Cardiac muscle cell (in vitro differentiated cells and primary cell): ENCODE measurements at regions not wholly inside any gene's neighbourhood (a gene's known extent, or its start where the extent isn't known, plus 50 kb on each side); places are given as distances from the start of the nearest gene placed in this dataset.

Source experiments
- DNase-seq, 2 donors: peaks; one replicate each; pipeline versions ENCODE4 v3.0.0 to v3.0.0-alpha.2; 2010 to 2017; ENCODE audit warnings: low read depth in 1 of 2, low spot score in 1 of 2
- H3K27ac ChIP-seq: fragments of 200-600 bp; sonication (generic); 2 replicates; pipeline ENCODE4 v1.5.1; 2016
- H3K27me3 ChIP-seq: fragments of 200-600 bp; sonication (generic); 2 replicates; pipeline ENCODE4 v1.6.0; 2016; ENCODE audit warnings: control low read depth
- H3K36me3 ChIP-seq: fragments of 200-600 bp; sonication (generic); 2 replicates; pipeline ENCODE4 v1.5.1; 2016; ENCODE audit warnings: control low read depth
- H3K4me1 ChIP-seq: fragments of 200-600 bp; sonication (generic); 2 replicates; pipeline ENCODE4 v1.8.1; 2017; ENCODE audit warnings: low read depth, mild to moderate bottlenecking, mixed run types
- H3K4me3 ChIP-seq: fragments of 200-600 bp; sonication (generic); 2 replicates; pipeline ENCODE4 v1.5.1; 2016; ENCODE audit warnings: mild to moderate bottlenecking
- H3K9me3 ChIP-seq: fragments of 200-600 bp; sonication (generic); 2 replicates; pipeline ENCODE4 v1.5.1; 2017; ENCODE audit warnings: low read depth, mild to moderate bottlenecking, control low read depth
- TF ChIP-seq, protein P1 (sequence below): IDR thresholded peaks from 2 replicates; pipeline ENCODE4 v1.5.1; 2012; ENCODE audit warnings: low read depth, mild to moderate bottlenecking, low read length

GRCh38 chr13:70386919-70387318 lies 278.7 kb upstream of the KLHL1 start:
- TF ChIP-seq, protein P1, sequence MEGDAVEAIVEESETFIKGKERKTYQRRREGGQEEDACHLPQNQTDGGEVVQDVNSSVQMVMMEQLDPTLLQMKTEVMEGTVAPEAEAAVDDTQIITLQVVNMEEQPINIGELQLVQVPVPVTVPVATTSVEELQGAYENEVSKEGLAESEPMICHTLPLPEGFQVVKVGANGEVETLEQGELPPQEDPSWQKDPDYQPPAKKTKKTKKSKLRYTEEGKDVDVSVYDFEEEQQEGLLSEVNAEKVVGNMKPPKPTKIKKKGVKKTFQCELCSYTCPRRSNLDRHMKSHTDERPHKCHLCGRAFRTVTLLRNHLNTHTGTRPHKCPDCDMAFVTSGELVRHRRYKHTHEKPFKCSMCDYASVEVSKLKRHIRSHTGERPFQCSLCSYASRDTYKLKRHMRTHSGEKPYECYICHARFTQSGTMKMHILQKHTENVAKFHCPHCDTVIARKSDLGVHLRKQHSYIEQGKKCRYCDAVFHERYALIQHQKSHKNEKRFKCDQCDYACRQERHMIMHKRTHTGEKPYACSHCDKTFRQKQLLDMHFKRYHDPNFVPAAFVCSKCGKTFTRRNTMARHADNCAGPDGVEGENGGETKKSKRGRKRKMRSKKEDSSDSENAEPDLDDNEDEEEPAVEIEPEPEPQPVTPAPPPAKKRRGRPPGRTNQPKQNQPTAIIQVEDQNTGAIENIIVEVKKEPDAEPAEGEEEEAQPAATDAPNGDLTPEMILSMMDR, result no peak
- Histone ChIP-seq H3K27me3 (no peaks in the 10 kb centered on the region), H3K36me3 (no peaks in the 10 kb centered on the region), H3K4me1 (peaks cover 5% of the 10 kb centered on the region), H3K27ac (no peak overlapping the region), H3K9me3 (no peaks in the 10 kb centered on the region), H3K4me3 (no peak overlapping the region)
- no peak for DNase-seq

GRCh38 chr13:70385852-70386251 lies 277.6 kb upstream of the KLHL1 start:
- no peaks in the 10 kb centered on the region for H3K4me1 ChIP-seq
- no peaks in the 10 kb centered on the region for H3K36me3 ChIP-seq
- TF ChIP-seq, protein P1, result no peak
- no peak for DNase-seq
- no peaks in the 10 kb centered on the region for H3K9me3 ChIP-seq
- H3K4me3 ChIP-seq, result no peak overlapping the region
- no peak overlapping the region for H3K27ac ChIP-seq
- no peaks in the 10 kb centered on the region for H3K27me3 ChIP-seq

GRCh38 chr13:70384156-70384555 lies 275.9 kb upstream of the KLHL1 start:
- DNase-seq, result no peak
- TF ChIP-seq, protein P1, result no peak
- H3K27ac ChIP-seq, result no peak overlapping the region

GRCh38 chr13:70380809-70381208 lies 272.6 kb upstream of the KLHL1 start:
- no peak overlapping the region for H3K27ac ChIP-seq
- no peaks in the 10 kb centered on the region for H3K36me3 ChIP-seq
- TF ChIP-seq, protein P1, result no peak
- no peaks in the 10 kb centered on the region for H3K9me3 ChIP-seq
- no peak overlapping the region for H3K4me3 ChIP-seq
- H3K4me1 ChIP-seq, result no peaks in the 10 kb centered on the region
- H3K27me3 ChIP-seq, result no peaks in the 10 kb centered on the region
- no peak for DNase-seq

More at GRCh38 chr13:70384156-70384555, 275.9 kb upstream of the KLHL1 start:
- Histone ChIP-seq H3K9me3 (no peaks in the 10 kb centered on the region), H3K4me1 (no peaks in the 10 kb centered on the region), H3K4me3 (no peak overlapping the region), H3K27me3 (no peaks in the 10 kb centered on the region), H3K36me3 (no peaks in the 10 kb centered on the region)

- DNase-seq, result no peak
- Histone ChIP-seq H3K9me3 (no peaks in the 10 kb centered on the region), H3K27ac (no peak overlapping the region), H3K27me3 (no peaks in the 10 kb centered on the region), H3K4me3 (no peak overlapping the region), H3K4me1 (no peaks in the 10 kb centered on the region), H3K36me3 (no peaks in the 10 kb centered on the region)
- TF ChIP-seq, protein P1, result no peak
Observed at GRCh38 chr13:70375718-70376117, 267.5 kb upstream of the KLHL1 start.

DNA sequence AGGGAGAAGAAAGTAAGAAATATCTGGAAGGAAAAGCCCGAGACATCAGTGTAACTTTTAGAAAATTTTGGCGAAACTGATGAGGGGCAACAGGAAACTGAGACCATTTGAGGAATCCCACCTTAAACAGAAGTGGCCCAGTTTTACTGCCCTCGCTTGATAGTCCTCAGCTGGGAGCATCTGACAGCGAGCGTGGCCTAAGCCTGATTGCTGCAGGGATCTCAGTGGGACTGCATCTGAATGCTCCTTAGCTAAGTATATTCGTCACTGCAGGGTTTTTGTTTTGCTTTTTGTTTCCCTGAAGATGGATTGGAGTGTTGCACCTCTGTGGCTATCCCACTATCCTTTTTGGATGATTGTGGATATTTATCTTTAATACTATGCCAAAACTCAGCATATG lies 262.7 kb upstream of the KLHL1 start:
- H3K27ac ChIP-seq, result no peak overlapping the region
- no peaks in the 10 kb centered on the region for H3K9me3 ChIP-seq
- H3K36me3 ChIP-seq, result no peaks in the 10 kb centered on the region
- H3K4me1 ChIP-seq, result no peaks in the 10 kb centered on the region
- TF ChIP-seq, protein P1, result no peak
- DNase-seq, result no peak
- no peak overlapping the region for H3K4me3 ChIP-seq
- H3K27me3 ChIP-seq, result no peaks in the 10 kb centered on the region
